H1 (cell line): ENCODE measurements at regions not wholly inside any gene's neighbourhood (a gene's known extent, or its start where the extent isn't known, plus 50 kb on each side); places are given as distances from the start of the nearest gene placed in this dataset.
A peak's percentile ranks its signal among the peaks of the same experiment; 100 is the strongest.

Source experiments
- CTCF ChIA-PET: fragments of 300-600 bp; sonication (Branson Sonifier 250); formaldehyde crosslinking; loops from one replicate; lab custom pipeline; 2021; ENCODE audit not compliant: partially characterized antibody; lab: Charles Lee
- POLR2A ChIA-PET: fragments of 300-600 bp; sonication (Branson Sonifier 250); formaldehyde crosslinking; loops from one replicate; lab custom pipeline; 2021; ENCODE audit warnings: inconsistent platforms; ENCODE audit not compliant: partially characterized antibody; lab: Charles Lee
- DNase-seq, 2 experiments: peaks; one replicate each; pipeline versions ENCODE4 v3.0.0 to v3.0.0-alpha.2; 2010 to 2022; ENCODE audit warnings: low spot score in 2 of 2, low read depth in 1 of 2, mixed read lengths in 1 of 2
- FAIRE-seq: peaks from 2 replicates; lab custom pipeline; 2011; peaks lifted over from hg19 to GRCh38; lab: Jason Lieb, UNC
- H2AFZ ChIP-seq: 2 replicates; pipeline ENCODE4 v1.8.1; 2012; ENCODE audit warnings: low read length, inconsistent platforms
- H2AK5ac ChIP-seq: 2 replicates; pipeline ENCODE4 v1.6.1; 2013; ENCODE audit warnings: low read depth, low read length
- H2BK120ac ChIP-seq: replicated peaks from 2 replicates; pipeline ENCODE3; 2013; ENCODE audit warnings: low read depth, low read length, inconsistent platforms
- H2BK12ac ChIP-seq: 2 replicates; pipeline ENCODE4 v1.6.1; 2013; ENCODE audit warnings: low read depth, low read length
- H2BK15ac ChIP-seq: 2 replicates; pipeline ENCODE4 v1.6.1; 2013; ENCODE audit warnings: low read length
- H2BK20ac ChIP-seq: 2 replicates; pipeline ENCODE4 v1.6.1; 2013; ENCODE audit warnings: low read length
- H2BK5ac ChIP-seq: 2 replicates; pipeline ENCODE4 v1.6.1; 2013; ENCODE audit warnings: low read depth, low read length
- H3K14ac ChIP-seq: 2 replicates; pipeline ENCODE4 v1.6.1; 2013; ENCODE audit warnings: inconsistent platforms; ENCODE audit not compliant: insufficient read length
- H3K18ac ChIP-seq: 2 replicates; pipeline ENCODE4 v1.6.1; 2013; ENCODE audit warnings: low read length; ENCODE audit errors: extremely low read depth
- H3K23ac ChIP-seq: 2 replicates; pipeline ENCODE4 v1.6.1; 2013; ENCODE audit warnings: inconsistent platforms; ENCODE audit not compliant: insufficient read length
- H3K23me2 ChIP-seq: 2 replicates; pipeline ENCODE4 v1.6.1; 2013; ENCODE audit warnings: low read depth, low read length
- H3K27ac ChIP-seq: 2 replicates; pipeline ENCODE4 v1.6.1; 2011; ENCODE audit warnings: low read depth, low read length, inconsistent platforms
- H3K27me3 ChIP-seq, 4 experiments: replicated peaks in 1 of 4; 1 replicate in 1 of 4; 2 replicates in 3 of 4; pipeline versions ENCODE4 v1.6.1 to v1.8.1; 2011 to 2013; ENCODE audit warnings: low read length in 3 of 4, mild to moderate bottlenecking in 3 of 4, inconsistent platforms in 2 of 4, mixed read lengths in 2 of 4, moderate library complexity in 1 of 4; ENCODE audit not compliant: control insufficient read depth in 3 of 4, insufficient read depth in 3 of 4; ENCODE audit errors: extremely low read depth in 1 of 4
- H3K36me3 ChIP-seq, 4 experiments: 2 replicates each; pipeline versions ENCODE4 v1.6.1 to v1.8.1; 2011 to 2013; ENCODE audit warnings: mild to moderate bottlenecking in 4 of 4, low read length in 3 of 4, moderate library complexity in 2 of 4, control low read depth in 1 of 4, inconsistent platforms in 1 of 4; ENCODE audit not compliant: insufficient read depth in 4 of 4, control insufficient read depth in 2 of 4
- H3K4ac ChIP-seq: replicated peaks from 2 replicates; pipeline ENCODE3; 2013; ENCODE audit warnings: low read length, low read depth, mixed read lengths, inconsistent platforms; ENCODE audit not compliant: insufficient read length
- H3K4me1 ChIP-seq, 4 experiments: replicated peaks in 1 of 4; 1 replicate in 1 of 4; 2 replicates in 3 of 4; pipeline versions ENCODE4 v1.6.1 to v1.8.1; 2011 to 2013; ENCODE audit warnings: low read length in 3 of 4, inconsistent platforms in 2 of 4, mixed read lengths in 1 of 4; ENCODE audit not compliant: insufficient read depth in 4 of 4, control insufficient read depth in 3 of 4
- H3K4me2 ChIP-seq, 2 experiments: 2 replicates each; pipeline versions ENCODE4 v1.6.1 to v1.8.1; 2011 to 2013; ENCODE audit warnings: low read depth in 2 of 2, low read length in 2 of 2, control low read depth in 1 of 2, inconsistent platforms in 1 of 2, mild to moderate bottlenecking in 1 of 2; ENCODE audit not compliant: insufficient read depth in 1 of 2
- H3K4me3 ChIP-seq, 4 experiments: fragments of 200-600, 300-600 bp in 1 of 4; sonication (generic), shearing (Covaris generic), sonication (Bioruptor Twin) in 1 of 4; 2 replicates each; pipeline versions ENCODE4 v1.5.1 to v1.8.1; 2011 to 2016; ENCODE audit warnings: low read length in 4 of 4, low read depth in 3 of 4, control low read depth in 2 of 4, inconsistent platforms in 2 of 4, mild to moderate bottlenecking in 2 of 4, mixed read lengths in 1 of 4, moderate library complexity in 1 of 4; ENCODE audit not compliant: insufficient read depth in 2 of 4; ENCODE audit errors: extremely low read depth in 1 of 4
- H3K56ac ChIP-seq: replicated peaks from 2 replicates; pipeline ENCODE3; 2013; ENCODE audit warnings: low read depth, mild to moderate bottlenecking, mixed read lengths, low read length, inconsistent platforms; ENCODE audit not compliant: insufficient read length
- H3K79me1 ChIP-seq: 2 replicates; pipeline ENCODE4 v1.6.1; 2013; ENCODE audit warnings: low read depth, low read length, control low read depth
- H3K79me2 ChIP-seq, 2 experiments: 2 replicates each; pipeline versions ENCODE4 v1.6.1 to v1.8.1; 2012 to 2013; ENCODE audit warnings: low read length in 2 of 2, mild to moderate bottlenecking in 2 of 2, inconsistent platforms in 1 of 2; ENCODE audit not compliant: insufficient read depth in 2 of 2, control insufficient read depth in 1 of 2
- H3K9ac ChIP-seq, 4 experiments: replicated peaks in 1 of 4; 1 replicate in 1 of 4; 2 replicates in 3 of 4; pipeline versions ENCODE4 v1.6.1 to v1.8.1; 2011 to 2013; ENCODE audit warnings: low read depth in 3 of 4, low read length in 3 of 4, control low read depth in 2 of 4, mild to moderate bottlenecking in 2 of 4, moderate library complexity in 2 of 4, inconsistent platforms in 1 of 4; ENCODE audit errors: extremely low read depth in 1 of 4
- H3K9me3 ChIP-seq, 2 experiments: 2 replicates each; pipeline versions ENCODE4 v1.6.1 to v1.8.1; 2012 to 2013; ENCODE audit warnings: mild to moderate bottlenecking in 2 of 2, moderate library complexity in 2 of 2, control low read depth in 1 of 2, inconsistent platforms in 1 of 2, low read depth in 1 of 2, low read length in 1 of 2, mixed read lengths in 1 of 2; ENCODE audit not compliant: insufficient read depth in 2 of 2
- H4K20me1 ChIP-seq, 2 experiments: replicated peaks in 1 of 2; 2 replicates each; pipeline versions ENCODE3 to v1.8.1; 2011 to 2013; ENCODE audit warnings: inconsistent platforms in 2 of 2, low read length in 2 of 2, mild to moderate bottlenecking in 1 of 2; ENCODE audit not compliant: insufficient read depth in 2 of 2, control insufficient read depth in 1 of 2
- H4K5ac ChIP-seq: 2 replicates; pipeline ENCODE4 v1.6.1; 2013; ENCODE audit warnings: low read length, low read depth, mixed read lengths, inconsistent platforms; ENCODE audit not compliant: insufficient read length
- H4K8ac ChIP-seq: 2 replicates; pipeline ENCODE4 v1.8.0; 2013; ENCODE audit warnings: mild to moderate bottlenecking, moderate library complexity, low read length, inconsistent platforms; ENCODE audit not compliant: insufficient read depth; ENCODE audit errors: extremely low read depth
- H4K91ac ChIP-seq: replicated peaks from 2 replicates; pipeline ENCODE3; 2013; ENCODE audit warnings: low read length, mixed read lengths, inconsistent platforms; ENCODE audit not compliant: insufficient read length
- BCL11A ChIP-seq, 2 experiments: IDR thresholded peaks; one replicate each; pipeline ENCODE4 v1.6.1; 2011; ENCODE audit warnings: low read depth in 2 of 2, low read length in 2 of 2, mild to moderate bottlenecking in 2 of 2
- POLR2A ChIP-seq, 2 experiments: IDR thresholded peaks; 1 replicate in 1 of 2; 2 replicates in 1 of 2; pipeline ENCODE4 v1.6.1; 2011; ENCODE audit warnings: low read depth in 2 of 2, low read length in 2 of 2, mild to moderate bottlenecking in 2 of 2; ENCODE audit errors: control extremely low read depth in 1 of 2
- POLR2AphosphoS5 ChIP-seq: IDR thresholded peaks from 2 replicates; pipeline ENCODE4 v1.6.1; 2011; ENCODE audit warnings: low read depth, low read length
- WGBS, 2 experiments: shearing (Covaris generic) in 1 of 2; methylation state at CpG; one replicate each; pipeline versions ENCODE4 v1.1.6 to v1.1.7; 2013 to 2015; ENCODE audit warnings: low lambda C conversion rate in 2 of 2, mixed read lengths in 2 of 2, inconsistent platforms in 1 of 2, low coverage in 1 of 2, missing lambda C conversion rate in 1 of 2; ENCODE audit not compliant: insufficient replicate concordance in 2 of 2, insufficient coverage in 1 of 2, insufficient read length in 1 of 2; ENCODE audit errors: extremely low coverage in 1 of 2, missing lambda C conversion rate in 1 of 2; 5-methylcytosine and 5-hydroxymethylcytosine counted together

DNA sequence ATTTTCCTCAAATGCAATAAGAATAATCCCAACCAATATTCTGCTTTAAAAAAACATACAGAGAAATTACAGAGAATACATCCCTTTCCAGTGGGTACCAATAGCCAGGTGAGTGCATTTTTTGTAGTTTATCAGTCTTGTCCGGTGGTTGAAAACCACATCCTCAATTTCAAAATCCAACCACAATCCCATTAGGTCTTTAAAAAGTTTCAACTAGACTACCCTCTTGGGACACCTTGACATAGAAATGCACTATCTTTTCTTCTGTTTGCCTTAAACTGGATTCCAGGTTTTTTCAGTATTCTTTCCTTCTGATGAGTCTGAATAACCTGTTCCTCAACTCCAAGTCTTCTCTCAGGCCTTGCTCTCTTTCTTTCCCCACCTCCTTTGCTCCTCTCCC is 223.3 kb downstream of the NR2F1-AS1 start:
- ChIA-PET POLR2A (no interaction called here), CTCF (no interaction called here)
- no peaks in the 10 kb centered on the region for H3K79me2 ChIP-seq
- no peak overlapping the region for H2BK20ac ChIP-seq
- no peak overlapping the region for H3K4ac ChIP-seq
- H3K4me2 ChIP-seq, result no peak overlapping the region
- H2AFZ ChIP-seq, result 0 out of 2 replicates have a peak overlapping the region, but pooled peaks have one; percentile 12
- H2AK5ac ChIP-seq, result no peak overlapping the region
- no peak overlapping the region for H4K8ac ChIP-seq
- H3K79me1 ChIP-seq, result no peaks in the 10 kb centered on the region
- H3K23ac ChIP-seq, result no peak overlapping the region
- no peak overlapping the region for H2BK12ac ChIP-seq
- H4K5ac ChIP-seq, result no peak overlapping the region
- no peak overlapping the region for H3K14ac ChIP-seq
- no peak overlapping the region for H4K91ac ChIP-seq
- no peak overlapping the region for H3K18ac ChIP-seq
- no peaks in the 10 kb centered on the region for H3K4me1 ChIP-seq
- H3K9ac ChIP-seq, result no peak overlapping the region
- no peak overlapping the region for H2BK5ac ChIP-seq
- H3K27ac ChIP-seq, result no peak overlapping the region
- no peak overlapping the region for H3K56ac ChIP-seq
- no peak overlapping the region for H3K4me3 ChIP-seq
- H3K27me3 ChIP-seq, result no peaks in the 10 kb centered on the region
- WGBS, 2 experiments, result 89% methylated on average over 1 of the region's 1 CpG; no CpG with 5 or more reads in 1 of the 2 experiments
- H3K23me2 ChIP-seq, result no peaks in the 10 kb centered on the region
- no peak overlapping the region for H2BK120ac ChIP-seq
- DNase-seq (no peak), FAIRE-seq (no peak)
- H2BK15ac ChIP-seq, result no peak overlapping the region
- H4K20me1 ChIP-seq, result no peaks in the 10 kb centered on the region
- H3K36me3 ChIP-seq, result no peaks in the 10 kb centered on the region
- no peaks in the 10 kb centered on the region for H3K9me3 ChIP-seq
- TF ChIP-seq BCL11A (IDR thresholded peaks at IDR 0.05; ENCODE audit: low read depth in 2 of 2, low read length in 2 of 2), result no peak
- TF ChIP-seq POLR2AphosphoS5, result no peak
- no peak for TF ChIP-seq POLR2A (IDR thresholded peaks at IDR 0.05; ENCODE audit: control extremely low read depth in 1 of 2, low read depth in 2 of 2, low read length in 2 of 2)
